Umbilical cord (tissue), 1 donor: ENCODE measurements at regions not wholly inside any gene's neighbourhood (a gene's known extent, or its start where the extent isn't known, plus 50 kb on each side); places are given as distances from the start of the nearest gene placed in this dataset.
A peak's percentile ranks its signal among the peaks of the same experiment; 100 is the strongest.

Source experiments
- DNase-seq: peaks from one replicate; pipeline ENCODE4 v3.0.0-alpha.2; 2015; ENCODE audit warnings: low spot score

DNA sequence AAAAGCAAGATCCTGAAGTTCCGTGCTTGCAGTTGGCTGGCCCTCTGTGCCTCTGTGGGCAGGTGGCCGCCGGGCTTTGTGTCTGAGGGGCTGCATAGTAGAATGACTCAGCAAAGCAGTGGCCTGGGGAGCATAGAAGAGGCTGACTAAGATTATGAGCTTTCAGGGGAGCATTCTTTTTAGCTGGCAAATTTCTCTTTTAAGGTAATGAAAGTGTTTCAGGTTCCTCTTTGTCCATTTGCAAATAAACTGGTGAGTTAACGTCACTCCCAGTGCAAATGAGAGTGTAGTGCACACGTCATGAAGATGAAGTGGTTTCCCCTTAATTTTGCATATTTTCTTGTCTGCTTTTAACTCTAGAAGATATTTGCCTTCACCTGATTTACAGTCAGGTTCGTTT is 98.6 kb downstream of the BCL2L11 start:
- DNase-seq: no peak

DNA sequence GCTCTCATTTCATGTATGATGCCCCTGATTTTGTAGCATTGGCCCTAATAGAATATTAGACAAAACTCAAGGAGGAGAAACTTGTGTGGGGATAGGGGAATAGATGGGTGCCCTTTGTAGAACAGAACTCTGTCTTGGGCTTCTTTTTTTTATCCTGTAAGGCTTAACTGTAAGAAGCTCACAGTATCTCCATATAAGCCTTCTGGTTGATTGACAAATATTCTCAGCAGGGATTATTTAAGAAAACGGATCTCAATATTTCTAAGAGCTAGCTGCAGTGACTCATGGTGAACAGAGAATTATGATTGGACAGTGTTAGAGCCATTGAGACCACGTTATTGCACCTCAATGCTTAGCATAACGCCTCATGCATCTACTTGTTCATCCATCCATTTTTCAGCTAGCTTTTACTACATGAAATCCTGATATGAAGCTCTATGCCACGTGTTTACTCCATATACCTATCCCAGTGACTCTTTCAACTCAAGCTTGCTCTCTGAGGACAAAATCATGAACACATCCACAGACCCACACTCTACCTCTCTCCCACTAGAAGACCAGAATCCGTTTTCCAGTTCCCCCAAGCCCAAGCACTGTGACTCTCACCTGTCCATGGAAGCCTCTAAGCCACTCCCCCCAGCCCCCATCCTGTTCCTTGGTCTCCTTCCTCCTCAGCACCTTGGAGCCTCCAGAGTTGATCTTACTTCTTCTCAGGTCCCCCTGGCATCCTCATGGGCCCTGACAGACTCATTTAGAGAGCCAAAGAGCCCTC is 99.2 kb downstream of the BCL2L11 start:
- DNase-seq: no peak

DNA sequence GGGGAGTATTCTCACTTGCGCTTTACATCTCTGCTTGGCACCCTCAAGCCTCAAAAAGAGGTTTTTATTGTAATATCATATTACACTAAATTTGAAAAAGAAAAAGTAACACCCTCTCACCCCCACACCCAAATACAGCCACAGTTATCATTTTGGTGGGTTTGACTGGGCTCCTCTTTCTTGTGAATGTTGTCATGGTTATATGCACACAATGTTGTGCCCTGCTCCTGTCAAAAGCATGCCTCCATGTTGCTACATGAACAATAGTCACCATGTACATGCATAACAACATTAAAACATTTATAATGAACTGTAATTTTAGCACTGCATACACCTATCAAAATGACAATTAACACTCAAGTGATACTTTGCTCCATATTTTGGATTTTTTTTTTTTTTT is 100.2 kb downstream of the BCL2L11 start:
- no peak for DNase-seq

DNA sequence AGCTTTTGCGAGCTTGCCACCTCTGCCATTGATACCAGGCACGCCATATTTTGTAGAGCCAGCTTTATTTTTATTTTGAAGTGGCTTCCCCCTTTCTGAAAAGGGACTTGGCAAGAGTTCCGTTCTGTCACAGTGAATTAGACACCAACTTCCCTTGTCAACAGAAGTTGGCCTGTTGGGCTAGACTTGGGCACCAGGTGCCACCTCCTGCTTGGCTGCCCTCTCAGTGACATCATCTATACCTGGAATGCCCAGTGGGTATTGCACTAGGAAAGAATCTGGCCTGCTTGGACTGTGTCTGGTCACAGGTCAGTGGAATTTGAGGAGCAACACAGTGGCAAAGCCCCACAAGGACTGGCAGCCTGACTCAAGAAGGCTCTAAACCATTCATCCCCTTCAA is 101.0 kb downstream of the BCL2L11 start:
- no peak for DNase-seq

DNA sequence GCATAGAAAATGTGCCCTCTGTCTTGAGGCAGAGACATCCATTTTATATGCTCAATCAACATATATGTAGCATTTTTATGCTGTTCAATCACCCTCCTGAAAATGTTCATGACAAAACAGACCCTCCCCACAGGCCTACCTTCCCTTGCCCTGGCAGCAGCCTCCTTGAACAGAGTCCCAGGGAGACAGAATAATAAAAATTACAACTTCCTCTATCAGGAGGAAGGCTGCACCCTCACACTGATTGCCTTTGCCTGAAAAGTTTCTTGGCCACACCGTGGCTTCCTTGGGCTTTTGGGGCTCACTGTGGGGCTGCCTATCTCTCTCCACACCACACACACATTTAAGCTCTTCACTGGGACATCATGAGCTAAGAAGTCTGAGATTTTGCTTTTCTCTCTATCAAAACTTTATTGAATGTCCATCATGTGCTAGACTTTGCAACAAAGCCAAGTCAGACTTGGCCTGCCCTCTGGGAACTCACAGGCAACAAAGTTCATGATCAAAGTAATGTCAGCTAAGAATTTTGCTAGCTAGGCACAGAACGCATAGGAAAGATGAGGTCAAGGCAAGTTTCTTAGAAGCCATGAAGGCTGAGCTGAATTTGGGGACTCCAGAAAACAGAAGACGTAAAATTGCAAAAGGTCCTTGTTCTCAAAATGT is 101.6 kb downstream of the BCL2L11 start:
- no peak for DNase-seq

DNA sequence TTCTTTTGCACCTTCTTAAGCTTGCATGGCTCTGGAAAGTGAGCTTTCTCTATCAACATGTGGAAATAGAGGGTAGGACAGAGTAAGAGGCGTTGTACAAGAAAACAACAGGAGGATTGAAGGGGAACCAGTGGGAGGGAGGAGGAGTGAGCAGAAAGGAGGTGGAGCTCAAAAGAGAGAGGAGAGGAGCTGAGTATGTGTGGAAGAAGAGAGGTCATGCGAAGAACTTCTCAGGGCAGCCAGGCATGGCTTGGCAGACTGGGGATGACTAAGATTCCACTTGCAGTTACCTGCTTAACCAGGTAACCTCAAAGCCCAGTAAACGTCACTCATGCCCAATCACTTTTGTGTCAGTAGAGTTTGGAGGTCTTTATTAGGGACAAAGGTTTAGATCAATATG is 105.1 kb downstream of the BCL2L11 start:
- no peak for DNase-seq

DNA sequence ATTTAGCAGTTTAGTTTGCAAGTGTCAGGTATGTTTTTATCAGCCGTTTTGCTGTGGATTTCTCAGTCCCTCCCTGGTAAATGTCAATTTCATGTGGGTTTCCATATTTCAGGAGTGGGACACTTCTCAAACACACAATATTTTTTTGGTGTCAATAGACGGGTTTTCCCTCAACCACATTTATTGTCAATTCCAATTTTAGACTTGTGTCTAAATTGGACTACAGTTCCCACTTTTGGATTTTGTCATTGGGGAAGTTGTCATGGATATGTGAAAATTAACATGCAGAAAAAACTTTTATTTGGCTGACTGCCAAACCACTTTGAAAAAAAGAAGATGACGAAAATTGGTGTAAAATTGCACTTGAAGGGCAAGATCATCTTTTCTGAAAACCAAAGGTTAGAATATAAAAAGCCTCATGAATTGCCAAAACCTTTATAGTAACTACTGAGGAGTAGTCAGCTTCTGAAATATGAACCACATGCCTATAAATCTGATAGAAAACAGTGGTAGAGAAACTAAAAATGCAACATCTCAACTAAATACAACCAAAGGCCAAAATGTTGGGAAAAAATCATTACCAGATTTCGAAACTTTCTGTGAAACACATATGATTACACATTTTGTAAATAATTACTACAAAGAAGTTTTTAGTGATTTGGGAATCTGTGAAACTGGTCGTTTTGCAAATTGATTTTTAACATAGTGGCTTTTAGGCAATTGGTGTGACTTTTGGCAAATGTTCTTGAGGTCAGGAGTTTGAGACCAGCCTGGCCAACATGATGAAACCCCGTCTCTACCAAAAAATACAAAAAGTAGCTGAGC is 106.4 kb downstream of the BCL2L11 start:
- DNase-seq: no peak

DNA sequence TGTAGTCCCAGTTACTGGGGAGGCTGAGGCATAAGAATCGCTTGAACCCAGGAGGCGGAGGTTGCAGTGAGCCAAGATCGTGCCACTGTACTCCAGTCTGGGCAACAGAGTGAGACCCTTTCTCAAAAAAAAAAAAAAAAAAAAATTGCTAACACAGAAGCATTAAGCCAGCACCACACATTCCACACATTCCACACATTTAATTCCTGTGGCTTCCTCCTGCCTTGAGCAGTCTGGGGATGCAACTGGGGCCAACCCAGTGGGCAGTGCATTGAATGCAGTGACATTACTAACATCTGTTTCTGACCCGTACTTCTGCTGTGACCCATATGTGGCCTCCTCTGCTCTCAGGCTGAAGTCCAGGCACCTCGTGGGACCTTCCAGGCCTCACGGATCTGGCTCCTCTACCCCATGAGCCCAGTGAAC is 107.0 kb downstream of the BCL2L11 start:
- DNase-seq: no peak

DNA sequence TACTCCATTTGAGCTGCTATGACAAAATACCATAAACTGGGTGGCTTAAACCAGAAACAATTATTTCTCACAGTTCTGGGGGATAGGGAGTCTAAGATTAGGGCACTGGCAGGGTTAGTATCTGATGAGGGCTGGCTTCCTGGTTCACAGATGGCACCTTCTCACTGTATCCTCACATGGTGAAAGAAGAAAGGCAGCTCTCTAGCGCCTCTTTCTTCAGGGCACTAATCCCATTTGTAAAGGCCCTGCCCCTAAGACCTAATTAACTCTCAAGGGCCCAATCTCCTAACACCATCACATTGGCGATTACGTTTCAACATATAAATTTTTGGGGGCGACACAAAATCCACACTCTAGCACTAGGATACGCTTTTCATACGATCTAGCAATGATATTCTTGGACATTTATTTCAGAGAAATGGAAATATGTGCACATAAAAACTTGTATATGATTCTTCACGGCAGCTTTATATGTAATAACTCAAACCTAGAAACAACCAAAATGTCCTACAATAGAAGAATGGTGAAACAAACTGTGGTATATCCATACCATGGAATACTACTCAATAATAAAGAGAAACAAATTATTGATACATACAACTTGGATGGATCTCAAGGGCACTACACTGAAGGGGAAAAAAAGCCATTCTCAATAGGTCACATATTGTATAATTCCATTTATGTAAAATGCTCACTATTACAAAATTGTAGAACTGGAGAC is 111.0 kb downstream of the BCL2L11 start:
- no peak for DNase-seq

DNA sequence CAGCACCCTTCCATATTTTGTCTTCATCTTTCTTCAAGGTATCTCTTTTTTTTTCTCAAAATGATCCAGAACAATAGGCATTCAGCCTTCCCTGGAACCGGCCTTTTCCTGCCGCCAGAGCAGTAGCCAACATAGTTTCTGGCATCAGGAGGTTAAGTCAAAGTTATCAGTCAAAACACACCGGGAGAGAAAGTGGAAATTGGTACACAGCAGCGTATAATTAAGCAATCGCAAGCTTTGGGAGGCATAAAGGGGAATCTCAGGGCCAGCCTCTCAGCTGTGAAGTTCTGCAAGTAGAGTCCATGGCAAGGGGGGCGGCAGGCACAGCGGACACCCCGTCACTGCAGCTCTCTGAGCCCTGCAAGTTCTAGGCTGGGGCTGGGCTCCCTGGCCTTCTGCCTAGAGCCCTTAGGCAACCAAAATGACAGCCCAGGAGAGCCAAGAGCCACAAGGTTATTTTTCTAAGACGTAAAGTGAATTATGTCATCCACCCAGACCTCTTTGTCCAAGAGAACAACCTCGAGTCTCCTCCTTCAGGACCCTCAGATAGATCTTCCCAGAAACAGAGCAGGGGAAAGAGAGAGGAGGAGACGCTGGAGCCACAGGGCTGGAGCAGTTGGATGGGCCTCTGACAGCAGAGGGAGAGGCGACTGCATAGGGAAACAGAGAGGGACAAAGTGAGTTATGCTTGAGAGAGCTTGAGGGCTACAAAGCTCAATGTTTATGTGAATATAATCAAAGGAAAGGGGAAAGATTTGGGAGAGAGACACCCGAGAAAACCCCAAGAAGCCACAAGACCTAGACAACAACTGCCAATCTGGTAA is 114.7 kb downstream of the BCL2L11 start:
- no peak for DNase-seq

DNA sequence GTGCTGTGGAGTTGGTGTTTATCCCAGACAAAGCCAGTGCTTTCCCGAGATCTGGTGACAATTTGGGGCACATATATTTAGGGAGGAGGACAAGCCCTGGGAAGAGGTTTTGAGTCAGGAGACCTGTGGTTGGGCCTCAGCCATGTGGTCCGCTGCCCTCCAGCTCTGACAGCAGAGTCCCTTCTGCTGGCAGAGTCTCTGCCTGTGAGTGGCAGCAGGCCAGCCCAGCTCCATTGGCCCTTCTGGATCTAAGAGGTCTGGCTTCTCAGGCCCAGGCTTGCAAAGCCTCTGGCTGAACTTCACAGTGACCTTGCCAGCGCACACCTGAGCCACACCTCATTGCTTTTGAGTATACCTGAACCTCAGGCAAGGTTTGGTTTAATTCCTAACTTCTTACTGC is 115.3 kb downstream of the BCL2L11 start:
- DNase-seq: no peak

DNA sequence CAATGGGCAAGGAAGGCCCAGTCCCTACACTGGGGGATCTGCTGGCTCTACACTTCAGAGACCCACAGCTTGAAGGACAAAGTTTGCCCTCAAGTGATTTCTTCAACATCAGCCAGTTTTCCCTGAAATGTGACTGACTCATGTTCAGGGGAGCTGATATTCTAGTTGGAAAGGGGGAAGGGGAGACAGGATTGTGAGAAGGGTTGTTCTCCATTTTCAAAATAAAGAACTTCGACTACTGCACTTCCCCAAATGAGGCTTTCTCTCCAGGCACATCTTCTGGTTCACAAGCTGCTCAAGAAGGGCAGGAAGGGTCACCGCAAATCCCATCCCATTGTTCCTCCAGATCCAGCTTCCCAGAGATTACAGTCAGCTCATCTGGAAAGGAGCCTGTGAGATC is 117.6 kb downstream of the BCL2L11 start:
- no peak for DNase-seq

DNA sequence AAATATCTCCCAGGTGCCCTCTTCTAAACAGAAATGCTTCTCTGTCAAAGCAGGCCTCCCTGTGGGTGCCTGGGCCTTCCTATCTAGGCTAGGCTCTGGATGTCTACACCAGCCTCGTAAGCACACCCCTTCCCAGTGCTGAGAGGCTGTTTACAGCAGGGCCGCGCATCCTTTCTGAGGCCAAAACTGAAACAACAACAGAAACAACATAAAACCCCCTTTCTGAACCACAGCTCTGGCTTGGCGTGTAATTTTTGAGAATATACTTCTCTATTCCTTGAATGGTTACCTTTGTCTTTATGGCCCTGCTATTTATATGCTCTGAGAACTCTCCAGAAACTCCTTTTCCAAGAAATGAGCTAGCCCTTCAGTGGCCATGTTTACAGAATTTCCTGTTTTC is 118.4 kb downstream of the BCL2L11 start:
- DNase-seq: no peak

DNA sequence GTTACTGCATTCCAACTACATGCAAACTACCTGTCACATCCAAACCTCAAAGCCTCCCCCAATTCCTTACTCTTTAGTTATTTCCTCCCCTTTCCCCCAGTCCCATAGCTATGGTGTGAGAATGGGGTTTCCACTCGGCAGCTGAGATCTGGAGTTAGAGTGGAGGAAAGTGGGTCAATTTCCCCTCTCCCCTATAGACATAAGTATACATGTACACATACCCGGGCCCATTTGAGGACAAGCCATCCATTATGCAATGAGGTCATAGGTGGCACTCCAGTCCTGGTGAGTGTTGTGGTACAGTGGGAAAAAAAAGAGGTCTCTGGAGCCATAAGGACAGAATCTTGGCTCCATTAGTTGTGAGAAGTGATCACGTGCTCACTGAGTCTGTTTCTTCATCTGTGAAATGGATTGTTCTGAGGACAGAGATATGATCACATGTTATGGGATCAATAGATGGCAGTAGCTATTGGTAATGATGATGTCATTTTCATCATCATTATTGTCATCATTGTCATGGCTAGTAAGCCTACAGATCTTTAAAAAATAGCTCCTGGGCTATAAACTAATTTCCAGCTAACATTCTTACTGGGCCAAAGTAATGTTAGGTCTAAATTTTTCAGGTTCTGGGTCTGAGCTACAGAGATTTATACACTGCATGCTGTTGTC is 119.0 kb downstream of the BCL2L11 start:
- DNase-seq: no peak

DNA sequence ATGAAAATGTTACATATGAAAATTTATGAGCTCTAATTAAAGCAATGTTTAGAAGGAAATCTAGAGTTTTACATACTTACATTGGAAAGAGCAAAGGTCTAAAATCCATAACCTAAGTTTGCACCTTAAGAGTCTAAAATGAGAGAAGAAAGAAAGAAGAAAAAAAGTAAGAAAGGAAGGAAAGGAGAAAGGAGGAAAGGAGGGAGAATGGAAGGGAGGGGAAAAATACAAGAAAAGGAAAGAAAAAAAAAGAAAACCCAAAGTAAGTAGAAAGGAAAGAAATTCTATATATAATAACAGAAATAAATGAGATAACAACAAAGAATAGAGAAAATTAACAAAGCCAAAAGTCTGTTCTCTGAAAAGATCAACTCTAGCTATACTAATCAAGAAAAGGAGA is 122.6 kb downstream of the BCL2L11 start:
- no peak for DNase-seq

DNA sequence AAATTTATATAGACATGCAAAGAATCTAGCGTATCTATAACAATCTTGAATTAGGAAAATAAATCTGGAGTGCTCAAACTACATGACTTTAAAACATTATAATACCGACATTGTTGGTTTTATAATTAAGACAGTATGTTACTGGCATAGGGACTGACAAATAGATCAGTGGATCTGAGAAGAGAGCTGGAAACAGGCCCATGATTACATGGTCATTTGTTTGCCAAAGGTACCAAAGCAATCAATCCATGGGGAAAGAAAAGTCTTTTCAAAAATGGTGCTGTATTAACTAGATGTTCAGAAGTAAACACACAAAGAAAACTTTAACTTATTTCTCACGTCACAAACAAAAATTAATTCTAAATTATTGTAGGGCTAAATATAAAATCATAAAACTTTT is 124.2 kb downstream of the BCL2L11 start:
- DNase-seq: no peak

DNA sequence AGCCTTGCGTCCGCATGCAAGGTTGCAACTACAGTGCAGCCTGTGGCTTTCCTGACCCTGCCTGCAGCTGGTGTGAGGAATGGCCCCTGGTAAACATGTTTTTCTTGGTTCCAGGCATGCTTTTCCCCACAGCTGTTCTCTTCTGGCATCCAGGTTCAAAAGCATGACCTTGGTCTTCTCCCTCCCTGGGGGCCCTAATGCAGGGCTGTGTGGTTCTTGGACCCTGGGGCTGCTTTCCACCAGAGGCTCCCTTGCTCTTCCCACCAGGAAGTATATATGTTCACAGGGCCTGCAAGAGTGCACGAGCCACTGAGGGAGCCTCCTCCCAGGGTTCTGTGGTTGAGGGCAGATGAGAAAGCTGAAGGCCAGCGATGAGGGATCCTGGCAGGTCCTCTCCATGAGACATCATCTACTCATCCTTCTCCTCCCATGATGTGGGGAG is 125.9 kb downstream of the BCL2L11 start:
- no peak for DNase-seq

DNA sequence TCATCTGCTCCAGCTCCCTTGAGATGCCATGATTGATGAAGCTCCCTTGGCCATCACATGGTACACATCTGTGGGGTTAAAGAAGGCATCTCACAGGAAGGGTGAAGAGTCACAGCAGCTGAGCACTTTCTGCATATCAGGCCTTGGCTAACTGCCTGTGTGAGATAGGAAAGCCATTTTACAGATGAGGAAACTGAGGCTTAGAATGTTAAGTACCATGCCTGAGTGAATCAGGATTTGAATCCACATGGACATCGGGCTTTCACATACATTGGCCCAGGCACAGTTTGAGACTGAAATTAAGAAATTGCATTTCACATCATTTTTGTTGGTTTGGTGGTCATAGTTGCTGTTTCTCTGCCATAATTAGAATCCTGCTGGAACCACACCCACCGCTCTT is 126.8 kb downstream of the BCL2L11 start:
- DNase-seq: no peak

DNA sequence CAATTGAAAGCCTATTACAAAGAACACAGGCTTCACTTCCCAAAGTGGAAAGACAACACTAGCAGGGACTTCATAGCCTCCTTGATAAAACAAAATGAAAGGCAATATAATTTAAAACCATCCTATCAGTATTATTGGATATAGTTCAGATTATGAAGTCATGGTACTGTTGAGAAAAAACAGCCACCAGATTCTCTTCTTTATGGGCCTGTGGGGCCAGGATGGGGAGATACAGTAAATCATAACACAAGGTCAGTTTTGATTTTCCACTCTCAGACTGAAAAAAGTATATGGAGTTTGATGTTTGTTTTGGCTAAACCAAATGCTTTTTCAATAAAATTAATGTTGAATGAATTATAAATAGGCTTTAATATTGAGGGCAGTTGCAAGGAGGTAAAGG is 129.1 kb downstream of the BCL2L11 start:
- DNase-seq: peak; percentile 60

DNA sequence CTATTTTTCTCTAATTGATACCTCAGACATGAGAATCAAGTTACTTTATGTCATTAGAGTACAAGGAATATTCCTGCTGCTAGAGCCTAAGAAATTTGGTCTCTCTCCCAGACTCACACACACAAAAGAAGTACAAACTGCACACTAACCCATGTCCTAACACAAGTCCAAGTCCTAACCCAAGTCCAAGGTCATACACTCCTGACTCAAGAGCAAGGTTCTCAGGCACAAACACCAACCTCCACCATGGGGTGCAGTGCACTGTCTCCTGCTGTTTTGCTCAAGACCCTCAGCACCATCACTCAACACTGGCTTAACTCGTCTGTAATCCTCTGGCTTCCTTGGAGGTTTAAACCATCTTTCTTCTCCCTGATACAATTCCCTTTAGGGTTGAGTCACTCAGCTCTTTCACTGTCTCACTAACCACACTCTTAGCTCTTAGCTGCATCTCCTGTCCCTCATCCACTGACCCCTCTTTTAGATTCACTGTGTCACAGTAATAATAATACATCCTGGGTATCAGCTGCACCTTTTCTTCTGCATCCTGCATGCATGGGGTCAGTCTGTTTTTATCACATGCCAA is 129.8 kb downstream of the BCL2L11 start:
- peak; percentile 49 for DNase-seq
